Dermis microvascular lymphatic vessel endothelial cell (primary cell): ENCODE measurements at regions not wholly inside any gene's neighbourhood (a gene's known extent, or its start where the extent isn't known, plus 50 kb on each side); places are given as distances from the start of the nearest gene placed in this dataset.
A peak's percentile ranks its signal among the peaks of the same experiment; 100 is the strongest.

Source experiments
- DNase-seq, 2 donors: peaks; one replicate each; pipeline versions ENCODE4 v3.0.0 to v3.0.0-alpha.2; 2010; ENCODE audit warnings: low read depth in 2 of 2

DNA sequence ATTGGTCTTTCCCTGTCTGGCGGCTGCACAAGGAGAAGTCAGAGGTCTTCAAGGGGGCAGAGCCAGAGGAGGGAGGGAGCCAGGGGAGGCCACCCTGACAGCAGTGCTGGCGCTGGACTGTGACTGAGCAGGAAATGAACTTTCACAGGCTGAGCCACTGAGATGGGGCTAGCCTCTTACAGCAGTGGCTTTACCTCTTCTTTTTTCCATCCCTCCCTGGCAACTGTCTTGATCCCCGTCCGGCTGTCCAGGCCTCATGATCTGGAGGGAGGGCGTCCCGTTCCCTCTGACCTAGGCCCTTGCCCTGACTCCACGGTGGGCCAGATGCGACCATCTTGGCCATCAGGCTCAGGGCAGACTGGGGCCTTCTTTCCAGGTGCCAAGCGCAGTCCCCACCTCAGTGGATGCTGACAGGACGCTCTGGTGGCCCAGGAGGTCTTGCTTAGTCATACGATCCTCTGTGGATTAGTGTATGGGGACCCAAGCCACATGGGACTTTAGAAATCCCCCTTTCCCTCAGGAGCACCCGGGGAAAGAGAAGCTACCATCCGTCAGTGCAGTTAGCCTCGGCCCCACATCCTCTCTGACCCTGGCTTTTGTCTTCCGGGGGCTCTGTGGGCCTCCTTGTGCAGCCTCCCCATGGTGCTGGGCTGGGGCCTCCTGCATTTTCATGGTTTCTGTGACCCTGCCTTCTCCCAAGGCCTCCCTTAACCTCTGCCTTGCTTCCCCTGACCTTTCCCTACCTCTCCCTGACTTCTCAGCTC, 57.4 kb upstream of the CCDC167 start:
- no peak for DNase-seq

DNA sequence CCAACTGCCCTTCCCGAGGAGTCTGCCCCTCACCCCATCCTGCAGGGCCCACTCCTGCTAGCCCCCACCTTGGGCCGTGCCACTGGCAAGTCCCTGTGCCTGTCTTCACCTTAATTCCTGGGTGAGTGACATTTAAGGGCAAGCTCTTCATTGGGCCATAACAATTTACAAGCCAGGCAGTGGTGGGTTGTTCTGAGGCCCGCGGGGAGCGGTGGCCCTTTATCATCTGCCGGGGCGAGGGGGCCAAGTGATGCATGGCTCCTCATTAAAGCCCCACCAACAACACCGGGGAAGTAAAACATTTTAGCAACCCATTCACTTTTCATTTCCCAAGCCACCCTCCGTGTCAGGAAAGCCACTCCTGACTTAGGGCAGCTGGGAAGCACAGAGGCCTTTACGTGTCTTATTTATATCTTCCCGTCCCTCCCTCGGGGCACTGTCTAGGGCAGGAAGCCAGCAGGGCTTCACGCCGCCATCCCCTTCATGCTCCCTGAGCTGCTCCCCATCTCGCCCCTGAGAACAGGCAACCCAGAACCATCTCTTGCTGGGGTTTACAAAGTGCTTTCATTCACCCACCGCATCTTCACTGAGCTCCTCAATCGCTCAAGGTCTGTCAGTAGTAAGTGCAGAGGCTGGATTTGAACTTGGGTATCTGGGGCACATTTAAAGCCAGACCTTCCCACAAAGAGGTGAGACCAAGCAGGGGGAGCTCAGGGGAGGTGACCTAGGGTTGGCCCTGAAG, 55.5 kb upstream of the CCDC167 start:
- DNase-seq, result no peak

DNA sequence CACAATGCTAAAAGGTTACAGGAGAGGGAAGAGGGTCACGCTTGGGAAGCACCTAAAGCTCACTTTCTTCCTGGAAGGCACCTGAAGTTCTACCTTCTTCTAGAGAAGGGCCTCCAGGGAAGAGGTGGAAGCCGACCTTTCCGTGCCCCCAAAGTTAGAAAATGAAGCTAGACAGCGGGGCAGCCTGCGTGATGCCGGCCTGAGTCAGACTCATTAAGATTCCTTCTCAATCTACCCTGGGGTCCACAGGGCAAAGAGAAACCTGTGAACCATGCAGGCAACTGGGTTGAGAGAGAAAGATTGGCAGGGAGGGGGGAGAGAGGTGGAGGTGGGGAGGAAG, 54.8 kb upstream of the CCDC167 start:
- DNase-seq, result no peak

DNA sequence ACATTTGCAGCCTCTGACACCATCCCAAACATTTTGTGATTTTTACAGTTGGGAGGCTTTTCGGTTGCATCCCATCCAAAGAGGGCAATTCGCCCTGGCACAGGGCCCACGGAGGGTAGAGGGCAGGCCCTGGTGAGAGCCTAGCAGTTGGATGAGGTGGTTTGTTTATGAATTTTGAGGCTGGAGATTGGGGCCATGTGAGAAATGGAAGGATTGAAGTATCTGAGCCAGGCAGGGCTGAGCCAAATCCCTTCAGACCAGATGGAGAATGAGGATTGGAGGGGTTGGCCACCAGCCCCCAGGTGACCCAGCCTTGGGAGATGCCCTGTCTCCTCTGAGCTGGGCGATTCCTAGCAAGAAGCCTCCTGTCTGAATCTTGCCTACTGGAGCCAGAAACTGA, 52.6 kb upstream of the CCDC167 start:
- DNase-seq, result no peak

DNA sequence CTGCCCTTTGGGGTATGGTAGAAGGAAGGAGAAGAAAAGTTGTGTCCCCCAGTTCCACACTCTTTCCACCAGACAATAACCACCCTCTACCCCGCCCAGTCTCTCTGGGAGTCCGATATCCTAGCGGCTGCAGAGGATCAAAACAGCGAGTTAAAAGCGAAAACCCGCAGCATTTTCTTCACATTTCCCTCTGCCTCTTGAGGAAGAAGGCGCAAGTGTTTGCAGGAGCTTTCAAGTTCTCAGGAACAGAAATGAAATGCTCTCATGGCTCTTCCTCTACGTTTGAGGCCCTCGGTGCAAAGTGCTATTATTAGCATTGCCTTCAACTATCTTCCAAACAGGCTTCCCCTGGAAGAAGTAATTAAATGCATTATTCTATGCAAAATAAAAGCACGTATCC, 52.2 kb upstream of the CCDC167 start:
- no peak for DNase-seq

DNA sequence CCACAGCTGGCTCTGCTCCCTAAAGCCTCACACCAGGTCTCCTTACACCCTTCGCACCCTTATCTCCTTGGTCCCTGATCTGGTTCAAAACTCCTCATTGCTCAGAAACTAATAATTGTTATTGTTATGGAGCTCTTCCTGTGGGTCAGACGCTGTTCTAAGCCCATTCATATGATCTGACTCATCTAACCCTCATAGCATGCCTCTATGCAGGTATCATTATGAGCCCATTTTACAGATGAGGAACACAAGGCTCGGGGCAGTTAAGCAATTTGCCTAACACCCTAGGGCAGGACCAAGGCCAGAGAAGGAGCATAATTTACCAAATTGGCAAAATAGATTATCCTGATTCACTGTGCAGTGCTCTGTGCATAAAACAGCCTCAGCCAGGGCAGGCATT, 51.8 kb upstream of the CCDC167 start:
- no peak for DNase-seq

DNA sequence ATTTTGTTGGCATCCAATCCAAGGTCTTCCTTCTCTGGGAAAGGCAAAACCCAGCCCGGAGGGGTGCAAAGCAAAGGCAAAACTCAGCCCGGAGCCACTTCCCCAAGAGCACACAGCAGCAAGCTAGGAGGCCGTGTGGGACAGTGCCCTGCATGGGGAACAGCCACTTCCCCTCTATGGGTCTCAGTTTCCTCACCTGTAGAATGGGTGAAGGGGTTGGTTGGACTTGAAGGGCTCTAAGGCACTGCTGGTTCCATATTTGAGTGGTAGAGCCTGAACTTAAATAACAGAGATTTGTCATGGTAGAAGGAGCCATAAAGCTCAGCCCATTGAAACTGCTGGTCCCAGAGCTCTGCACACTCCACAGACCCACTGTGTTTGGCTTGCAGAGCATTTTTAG, 51.3 kb upstream of the CCDC167 start:
- DNase-seq, result no peak

DNA sequence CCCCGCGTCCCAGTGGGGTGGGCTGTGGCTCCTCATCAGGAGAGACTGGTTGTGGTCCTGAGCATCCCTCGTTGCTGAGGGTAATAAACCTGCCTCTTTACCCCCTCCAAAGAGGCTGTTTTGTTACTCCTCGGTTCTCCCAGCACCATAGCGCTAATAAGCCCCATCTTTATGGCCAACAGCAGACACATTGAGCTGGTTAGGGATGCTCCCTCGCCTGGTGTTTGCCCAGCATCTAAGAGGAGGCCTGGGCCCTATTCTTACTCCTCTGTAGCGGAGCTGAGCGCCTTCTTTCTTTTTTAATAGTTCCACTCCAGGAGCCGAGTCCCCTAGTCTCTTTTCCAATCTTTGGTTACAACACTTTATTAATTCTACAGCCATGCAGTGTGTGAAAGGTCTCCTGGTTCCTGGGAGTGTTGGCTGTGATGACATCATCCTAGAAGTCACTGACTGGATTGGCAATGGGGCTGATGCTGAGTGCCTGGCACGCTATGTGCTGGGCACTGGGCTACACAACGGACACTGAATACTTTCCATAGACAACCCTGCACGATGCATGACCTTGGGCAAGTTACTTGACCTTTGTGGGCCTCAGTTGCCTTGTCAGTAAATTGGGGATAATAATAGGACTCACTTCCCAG, 50.6 kb upstream of the CCDC167 start:
- DNase-seq, result peak in 1 of 2 donors; percentile 7

DNA sequence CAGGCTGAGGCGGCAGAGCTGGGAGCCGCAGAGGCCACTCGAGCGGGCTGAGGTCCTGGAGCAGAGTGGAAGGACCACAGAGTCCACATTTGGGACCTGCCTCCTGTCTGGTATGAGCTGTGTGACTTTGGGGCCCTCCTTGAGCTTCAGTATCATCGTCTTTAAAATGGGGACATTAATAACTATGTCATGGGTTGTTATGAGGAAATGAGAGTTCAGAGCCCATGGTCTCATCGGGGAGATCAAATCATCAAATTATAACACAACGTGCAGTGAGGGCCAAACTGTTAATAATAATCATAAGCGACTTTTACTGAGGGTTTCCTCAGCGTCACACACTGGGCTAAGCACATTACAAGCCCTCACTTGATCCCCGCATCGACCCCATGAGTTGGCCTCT, 49.9 kb upstream of the CCDC167 start:
- DNase-seq, result no peak
